ENCODE measurements at regions not wholly inside any gene's neighbourhood (a gene's known extent, or its start where the extent isn't known, plus 50 kb on each side); places are given as distances from the start of the nearest gene placed in this dataset.
A peak's percentile ranks its signal among the peaks of the same experiment; 100 is the strongest.

- no peak for DNase-seq
Measured at GRCh38 chr11:28457481-28458065, 349.4 kb downstream of the METTL15 start.

- no peak for DNase-seq
Measured at GRCh38 chr11:28448186-28448585, 340.0 kb downstream of the METTL15 start.

- DNase-seq: no peak
Measured at GRCh38 chr11:28447226-28447625, 339.0 kb downstream of the METTL15 start.

- DNase-seq: no peak
Measured at GRCh38 chr11:28442131-28442530, 333.9 kb downstream of the METTL15 start.

GRCh38 chr11:28439403-28439802, 331.2 kb downstream of the METTL15 start:
- no peak for DNase-seq

GRCh38 chr11:28420099-28420498, 311.9 kb downstream of the METTL15 start:
- DNase-seq: no peak

- no peak for DNase-seq
Measured at GRCh38 chr11:28417601-28418323, 309.6 kb downstream of the METTL15 start.

GRCh38 chr11:28412029-28412428, 303.8 kb downstream of the METTL15 start:
- no peak for DNase-seq

GRCh38 chr11:28401446-28401845, 293.3 kb downstream of the METTL15 start:
- no peak for DNase-seq

GRCh38 chr11:28400331-28401100, 292.3 kb downstream of the METTL15 start:
- no peak for DNase-seq

GRCh38 chr11:28393348-28393747, 285.2 kb downstream of the METTL15 start:
- DNase-seq: peak; percentile 17

- DNase-seq: no peak
Measured at GRCh38 chr11:28384418-28384817, 276.2 kb downstream of the METTL15 start.

GRCh38 chr11:28383456-28383855, 275.3 kb downstream of the METTL15 start:
- DNase-seq: no peak

Measured in femur (tissue), 1 donor.